ENCODE measurements at regions not wholly inside any gene's neighbourhood (a gene's known extent, or its start where the extent isn't known, plus 50 kb on each side); places are given as distances from the start of the nearest gene placed in this dataset.
"Not testable (repeated sequence)": the region's sequence is repeated elsewhere in the genome, so short reads cannot be mapped to it uniquely, and the experiment has no call there.

- no peak for DNase-seq (ENCODE audit: low spot score)
Measured at GRCh38 chr1:43108080-43108479, 64.0 kb downstream of the EBNA1BP2 start.

- no peak for DNase-seq (ENCODE audit: low spot score)
Measured at GRCh38 chr1:43107664-43108063, 64.4 kb downstream of the EBNA1BP2 start.

- DNase-seq (ENCODE audit: low spot score), result no peak
Measured at GRCh38 chr1:43104027-43104763, 67.9 kb downstream of the EBNA1BP2 start.

GRCh38 chr1:43101061-43101460 is 71.0 kb downstream of the EBNA1BP2 start:
- DNase-seq (ENCODE audit: low spot score), result no peak

GRCh38 chr1:43098200-43098599 is 73.9 kb downstream of the EBNA1BP2 start:
- DNase-seq (ENCODE audit: low spot score), result no peak

GRCh38 chr1:43096528-43096927 is 75.6 kb downstream of the EBNA1BP2 start:
- DNase-seq (ENCODE audit: low spot score), result not testable (repeated sequence)

GRCh38 chr1:43090812-43091211 is 81.3 kb downstream of the EBNA1BP2 start:
- DNase-seq (ENCODE audit: low spot score), result not testable (repeated sequence)

- not testable (repeated sequence) for DNase-seq (ENCODE audit: low spot score)
Measured at GRCh38 chr1:43090157-43090556, 81.9 kb downstream of the EBNA1BP2 start.

GRCh38 chr1:43083375-43083891 is 88.7 kb downstream of the EBNA1BP2 start:
- no peak for DNase-seq (ENCODE audit: low spot score)

- DNase-seq (ENCODE audit: low spot score), result peak; percentile 75
Measured at GRCh38 chr1:43082740-43083139, 89.3 kb downstream of the EBNA1BP2 start.

- DNase-seq (ENCODE audit: low spot score), result no peak
Measured at GRCh38 chr1:43077273-43077672, 94.8 kb downstream of the EBNA1BP2 start.

GRCh38 chr1:43074709-43075108 is 97.4 kb downstream of the EBNA1BP2 start:
- DNase-seq (ENCODE audit: low spot score), result no peak

GRCh38 chr1:43074244-43074643 is 97.8 kb downstream of the EBNA1BP2 start:
- DNase-seq (ENCODE audit: low spot score), result no peak

- peak; percentile 76 for DNase-seq (ENCODE audit: low spot score)
Measured at GRCh38 chr1:43073490-43074230, 98.4 kb downstream of the EBNA1BP2 start.

GRCh38 chr1:43072314-43072713 is 99.8 kb downstream of the EBNA1BP2 start:
- DNase-seq (ENCODE audit: low spot score), result no peak

GRCh38 chr1:43071241-43071640 is 100.8 kb downstream of the EBNA1BP2 start:
- DNase-seq (ENCODE audit: low spot score), result no peak

GRCh38 chr1:43069461-43070050 is 102.5 kb downstream of the EBNA1BP2 start:
- no peak for DNase-seq (ENCODE audit: low spot score)

- no peak for DNase-seq (ENCODE audit: low spot score)
Measured at GRCh38 chr1:43068911-43069310, 103.2 kb downstream of the EBNA1BP2 start.

GRCh38 chr1:43067977-43068751 is 103.9 kb downstream of the EBNA1BP2 start:
- DNase-seq (ENCODE audit: low spot score), result no peak

- no peak for DNase-seq (ENCODE audit: low spot score)
Measured at GRCh38 chr1:43067233-43067745, 104.8 kb downstream of the EBNA1BP2 start.

GRCh38 chr1:43066578-43066977 is 105.5 kb downstream of the EBNA1BP2 start:
- DNase-seq (ENCODE audit: low spot score), result no peak
